ENCODE measurements at regions not wholly inside any gene's neighbourhood (a gene's known extent, or its start where the extent isn't known, plus 50 kb on each side); places are given as distances from the start of the nearest gene placed in this dataset.
"Not testable (repeated sequence)": the region's sequence is repeated elsewhere in the genome, so short reads cannot be mapped to it uniquely, and the experiment has no call there.

- no peak for ATAC-seq
- TF ChIP-seq CREB5 (CRISPR knock-in tag; IDR thresholded peaks at IDR 0.05; ENCODE audit: low read depth) (no peak), ARNTL (CRISPR knock-in tag; IDR thresholded peaks at IDR 0.05; ENCODE audit: borderline replicate concordance, low read depth) (no peak)
Measured at GRCh38 chr16:76125871-76126270, 151.3 kb upstream of the CNTNAP4 start.

GRCh38 chr16:76138056-76138455 is 139.1 kb upstream of the CNTNAP4 start:
- not testable (repeated sequence) for ATAC-seq

DNA sequence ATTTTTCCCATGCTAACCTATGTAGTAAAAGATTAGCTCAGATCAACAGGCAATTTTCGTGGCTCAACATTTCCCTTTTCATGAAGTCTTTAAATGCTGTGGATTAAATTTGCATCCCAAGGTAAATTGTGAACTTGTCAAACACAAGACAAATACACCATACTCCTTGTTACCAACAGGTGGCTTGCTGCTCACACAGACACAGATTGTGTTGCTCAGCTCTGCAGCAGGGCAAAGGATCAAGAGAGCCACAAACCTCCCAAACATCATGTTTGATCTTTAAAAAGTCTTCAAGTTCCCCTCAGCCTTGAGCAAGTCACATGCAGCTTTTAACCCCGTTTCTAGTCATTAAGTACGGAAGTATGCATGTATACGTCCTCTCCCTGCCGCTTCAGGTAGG is 119.6 kb upstream of the CNTNAP4 start:
- TF ChIP-seq, protein P1, sequence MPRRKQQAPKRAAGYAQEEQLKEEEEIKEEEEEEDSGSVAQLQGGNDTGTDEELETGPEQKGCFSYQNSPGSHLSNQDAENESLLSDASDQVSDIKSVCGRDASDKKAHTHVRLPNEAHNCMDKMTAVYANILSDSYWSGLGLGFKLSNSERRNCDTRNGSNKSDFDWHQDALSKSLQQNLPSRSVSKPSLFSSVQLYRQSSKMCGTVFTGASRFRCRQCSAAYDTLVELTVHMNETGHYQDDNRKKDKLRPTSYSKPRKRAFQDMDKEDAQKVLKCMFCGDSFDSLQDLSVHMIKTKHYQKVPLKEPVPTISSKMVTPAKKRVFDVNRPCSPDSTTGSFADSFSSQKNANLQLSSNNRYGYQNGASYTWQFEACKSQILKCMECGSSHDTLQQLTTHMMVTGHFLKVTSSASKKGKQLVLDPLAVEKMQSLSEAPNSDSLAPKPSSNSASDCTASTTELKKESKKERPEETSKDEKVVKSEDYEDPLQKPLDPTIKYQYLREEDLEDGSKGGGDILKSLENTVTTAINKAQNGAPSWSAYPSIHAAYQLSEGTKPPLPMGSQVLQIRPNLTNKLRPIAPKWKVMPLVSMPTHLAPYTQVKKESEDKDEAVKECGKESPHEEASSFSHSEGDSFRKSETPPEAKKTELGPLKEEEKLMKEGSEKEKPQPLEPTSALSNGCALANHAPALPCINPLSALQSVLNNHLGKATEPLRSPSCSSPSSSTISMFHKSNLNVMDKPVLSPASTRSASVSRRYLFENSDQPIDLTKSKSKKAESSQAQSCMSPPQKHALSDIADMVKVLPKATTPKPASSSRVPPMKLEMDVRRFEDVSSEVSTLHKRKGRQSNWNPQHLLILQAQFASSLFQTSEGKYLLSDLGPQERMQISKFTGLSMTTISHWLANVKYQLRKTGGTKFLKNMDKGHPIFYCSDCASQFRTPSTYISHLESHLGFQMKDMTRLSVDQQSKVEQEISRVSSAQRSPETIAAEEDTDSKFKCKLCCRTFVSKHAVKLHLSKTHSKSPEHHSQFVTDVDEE (CRISPR knock-in tag; IDR thresholded peaks at IDR 0.05), result no peak
- TF ChIP-seq ZNF8 (CRISPR knock-in tag; IDR thresholded peaks at IDR 0.05) (no peak), BACH2 (CRISPR knock-in tag; IDR thresholded peaks at IDR 0.05; ENCODE audit: borderline replicate concordance) (no peak), SNAI2 (CRISPR knock-in tag; IDR thresholded peaks at IDR 0.05) (no peak), ZFP30 (CRISPR knock-in tag; IDR thresholded peaks at IDR 0.05) (no peak), PPARA (CRISPR knock-in tag; IDR thresholded peaks at IDR 0.05; ENCODE audit: borderline replicate concordance) (no peak), CSDC2 (CRISPR knock-in tag; IDR thresholded peaks at IDR 0.05) (no peak), GLIS3 (CRISPR knock-in tag; IDR thresholded peaks at IDR 0.05) (no peak), ARNTL (CRISPR knock-in tag; IDR thresholded peaks at IDR 0.05; ENCODE audit: borderline replicate concordance, low read depth) (no peak), ZFP3 (CRISPR knock-in tag; IDR thresholded peaks at IDR 0.05) (no peak), ESRRG (CRISPR knock-in tag; IDR thresholded peaks at IDR 0.05) (no peak), CSRNP3 (CRISPR knock-in tag; IDR thresholded peaks at IDR 0.05) (no peak), ZC3H10 (CRISPR knock-in tag; IDR thresholded peaks at IDR 0.05) (no peak), TOX (CRISPR knock-in tag; IDR thresholded peaks at IDR 0.05; ENCODE audit: borderline replicate concordance) (no peak), OSR1 (CRISPR knock-in tag; IDR thresholded peaks at IDR 0.05) (no peak), RARB (CRISPR knock-in tag; IDR thresholded peaks at IDR 0.05) (no peak), ZNF70 (CRISPR knock-in tag; IDR thresholded peaks at IDR 0.05) (no peak)
- TF ChIP-seq, protein P2, sequence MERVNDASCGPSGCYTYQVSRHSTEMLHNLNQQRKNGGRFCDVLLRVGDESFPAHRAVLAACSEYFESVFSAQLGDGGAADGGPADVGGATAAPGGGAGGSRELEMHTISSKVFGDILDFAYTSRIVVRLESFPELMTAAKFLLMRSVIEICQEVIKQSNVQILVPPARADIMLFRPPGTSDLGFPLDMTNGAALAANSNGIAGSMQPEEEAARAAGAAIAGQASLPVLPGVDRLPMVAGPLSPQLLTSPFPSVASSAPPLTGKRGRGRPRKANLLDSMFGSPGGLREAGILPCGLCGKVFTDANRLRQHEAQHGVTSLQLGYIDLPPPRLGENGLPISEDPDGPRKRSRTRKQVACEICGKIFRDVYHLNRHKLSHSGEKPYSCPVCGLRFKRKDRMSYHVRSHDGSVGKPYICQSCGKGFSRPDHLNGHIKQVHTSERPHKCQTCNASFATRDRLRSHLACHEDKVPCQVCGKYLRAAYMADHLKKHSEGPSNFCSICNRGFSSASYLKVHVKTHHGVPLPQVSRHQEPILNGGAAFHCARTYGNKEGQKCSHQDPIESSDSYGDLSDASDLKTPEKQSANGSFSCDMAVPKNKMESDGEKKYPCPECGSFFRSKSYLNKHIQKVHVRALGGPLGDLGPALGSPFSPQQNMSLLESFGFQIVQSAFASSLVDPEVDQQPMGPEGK (CRISPR knock-in tag; IDR thresholded peaks at IDR 0.05; ENCODE audit: borderline replicate concordance), result no peak
- TF ChIP-seq, protein P3, sequence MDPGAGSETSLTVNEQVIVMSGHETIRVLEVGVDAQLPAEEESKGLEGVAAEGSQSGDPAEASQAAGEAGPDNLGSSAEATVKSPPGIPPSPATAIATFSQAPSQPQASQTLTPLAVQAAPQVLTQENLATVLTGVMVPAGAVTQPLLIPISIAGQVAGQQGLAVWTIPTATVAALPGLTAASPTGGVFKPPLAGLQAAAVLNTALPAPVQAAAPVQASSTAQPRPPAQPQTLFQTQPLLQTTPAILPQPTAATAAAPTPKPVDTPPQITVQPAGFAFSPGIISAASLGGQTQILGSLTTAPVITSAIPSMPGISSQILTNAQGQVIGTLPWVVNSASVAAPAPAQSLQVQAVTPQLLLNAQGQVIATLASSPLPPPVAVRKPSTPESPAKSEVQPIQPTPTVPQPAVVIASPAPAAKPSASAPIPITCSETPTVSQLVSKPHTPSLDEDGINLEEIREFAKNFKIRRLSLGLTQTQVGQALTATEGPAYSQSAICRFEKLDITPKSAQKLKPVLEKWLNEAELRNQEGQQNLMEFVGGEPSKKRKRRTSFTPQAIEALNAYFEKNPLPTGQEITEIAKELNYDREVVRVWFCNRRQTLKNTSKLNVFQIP (CRISPR knock-in tag; IDR thresholded peaks at IDR 0.05; ENCODE audit: borderline replicate concordance, low read depth), result no peak
- no peak for ATAC-seq

DNA sequence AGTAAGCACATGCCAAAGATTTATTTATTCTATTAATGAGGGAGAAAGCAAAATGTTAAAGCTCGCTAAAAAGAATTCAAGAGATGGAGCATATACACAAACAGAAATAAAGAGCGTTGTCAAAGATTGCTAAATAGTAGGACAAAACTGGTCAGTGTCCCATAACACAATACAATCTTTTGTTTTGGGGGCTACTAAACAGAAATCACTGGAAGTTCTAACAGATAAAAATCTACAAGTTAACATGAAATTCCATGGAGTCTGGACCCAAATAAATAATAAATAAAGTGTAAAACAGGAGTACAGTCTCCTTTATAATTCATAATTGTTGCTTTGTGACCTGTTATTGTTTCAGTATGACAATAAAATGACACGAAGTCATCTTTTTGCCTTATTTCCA is 115.2 kb upstream of the CNTNAP4 start:
- no peak for ATAC-seq
- TF ChIP-seq PPARA (CRISPR knock-in tag; IDR thresholded peaks at IDR 0.05; ENCODE audit: borderline replicate concordance) (no peak), ZFP3 (CRISPR knock-in tag; IDR thresholded peaks at IDR 0.05) (no peak), TOX (CRISPR knock-in tag; IDR thresholded peaks at IDR 0.05; ENCODE audit: borderline replicate concordance) (no peak), BACH2 (CRISPR knock-in tag; IDR thresholded peaks at IDR 0.05; ENCODE audit: borderline replicate concordance) (no peak), CSRNP3 (CRISPR knock-in tag; IDR thresholded peaks at IDR 0.05) (no peak), ZNF565 (CRISPR knock-in tag; conservative IDR thresholded peaks at IDR 0.05; ENCODE audit: low read depth) (no peak), ZNF70 (CRISPR knock-in tag; IDR thresholded peaks at IDR 0.05) (no peak), ZC3H10 (CRISPR knock-in tag; IDR thresholded peaks at IDR 0.05) (no peak)
- TF ChIP-seq, protein P3 (CRISPR knock-in tag; IDR thresholded peaks at IDR 0.05; ENCODE audit: borderline replicate concordance, low read depth), result no peak
